ENCODE measurements at regions not wholly inside any gene's neighbourhood (a gene's known extent, or its start where the extent isn't known, plus 50 kb on each side); places are given as distances from the start of the nearest gene placed in this dataset.
A peak's percentile ranks its signal among the peaks of the same experiment; 100 is the strongest.

DNA sequence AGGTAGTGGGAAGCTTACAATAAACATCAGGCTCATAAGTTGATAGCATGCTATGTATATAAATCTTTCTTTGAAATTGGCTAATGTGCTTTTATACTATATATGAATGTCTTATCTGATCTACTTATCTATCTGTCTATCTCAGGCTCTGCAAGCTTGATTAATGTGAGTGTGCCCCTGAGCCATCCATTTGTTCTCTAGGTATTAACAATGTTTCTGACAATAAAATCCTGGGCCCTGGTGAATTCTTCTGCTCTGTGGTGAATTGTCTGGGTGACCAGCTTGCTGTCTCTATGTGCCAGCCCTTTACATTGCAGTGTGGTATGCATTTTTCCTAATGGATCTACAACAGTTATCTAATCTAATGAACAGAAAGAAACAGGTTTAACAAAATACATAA, 295.9 kb downstream of the HRH4 start:
- H3K4me3 ChIP-seq, result no peak overlapping the region
- intact Hi-C loops (cut with DNase I; ENCODE audit: low total_unique reads), result no loop called here
- no peak overlapping the region for H3K27ac ChIP-seq
- no peaks in the 10 kb centered on the region for H3K4me1 ChIP-seq
- no peaks in the 10 kb centered on the region for H3K27me3 ChIP-seq
- DNase-seq (ENCODE audit: low spot score in 2 of 2), result no peak
- TF ChIP-seq POLR2A (IDR thresholded peaks at IDR 0.05) (no peak), POLR2AphosphoS5 (IDR thresholded peaks at IDR 0.05) (no peak)
- TF ChIP-seq, protein P1, sequence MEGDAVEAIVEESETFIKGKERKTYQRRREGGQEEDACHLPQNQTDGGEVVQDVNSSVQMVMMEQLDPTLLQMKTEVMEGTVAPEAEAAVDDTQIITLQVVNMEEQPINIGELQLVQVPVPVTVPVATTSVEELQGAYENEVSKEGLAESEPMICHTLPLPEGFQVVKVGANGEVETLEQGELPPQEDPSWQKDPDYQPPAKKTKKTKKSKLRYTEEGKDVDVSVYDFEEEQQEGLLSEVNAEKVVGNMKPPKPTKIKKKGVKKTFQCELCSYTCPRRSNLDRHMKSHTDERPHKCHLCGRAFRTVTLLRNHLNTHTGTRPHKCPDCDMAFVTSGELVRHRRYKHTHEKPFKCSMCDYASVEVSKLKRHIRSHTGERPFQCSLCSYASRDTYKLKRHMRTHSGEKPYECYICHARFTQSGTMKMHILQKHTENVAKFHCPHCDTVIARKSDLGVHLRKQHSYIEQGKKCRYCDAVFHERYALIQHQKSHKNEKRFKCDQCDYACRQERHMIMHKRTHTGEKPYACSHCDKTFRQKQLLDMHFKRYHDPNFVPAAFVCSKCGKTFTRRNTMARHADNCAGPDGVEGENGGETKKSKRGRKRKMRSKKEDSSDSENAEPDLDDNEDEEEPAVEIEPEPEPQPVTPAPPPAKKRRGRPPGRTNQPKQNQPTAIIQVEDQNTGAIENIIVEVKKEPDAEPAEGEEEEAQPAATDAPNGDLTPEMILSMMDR (IDR thresholded peaks at IDR 0.05), result no peak
- no peaks in the 10 kb centered on the region for H3K36me3 ChIP-seq
- H3K9me3 ChIP-seq, result peaks cover 0 to under 1% of the 10 kb centered on the region in 2 donors

DNA sequence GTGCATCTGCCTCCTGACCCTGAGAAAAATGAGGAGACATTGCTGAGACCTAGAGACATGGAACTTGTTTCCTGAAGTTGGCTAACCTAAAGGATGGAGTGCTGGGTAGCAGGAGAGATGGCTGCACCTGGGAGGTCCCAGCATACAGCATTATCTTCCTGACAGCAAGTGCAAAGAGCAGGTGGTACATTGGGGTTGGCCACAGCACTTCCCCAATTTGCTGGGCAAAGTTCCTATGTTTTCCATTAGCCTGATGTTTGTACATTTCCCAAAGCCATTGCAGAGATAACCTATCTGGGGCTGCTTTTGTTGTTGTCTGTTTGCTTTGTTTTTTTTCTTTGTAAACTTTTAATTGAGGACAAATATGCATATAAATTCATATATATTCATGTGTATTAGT, 296.7 kb downstream of the HRH4 start:
- TF ChIP-seq POLR2A (IDR thresholded peaks at IDR 0.05) (no peak), POLR2AphosphoS5 (IDR thresholded peaks at IDR 0.05) (no peak)
- TF ChIP-seq, protein P1 (IDR thresholded peaks at IDR 0.05), result no peak
- Histone ChIP-seq H3K4me1 (no peaks in the 10 kb centered on the region), H3K36me3 (no peaks in the 10 kb centered on the region), H3K4me3 (no peak overlapping the region), H3K27ac (no peak overlapping the region), H3K27me3 (no peaks in the 10 kb centered on the region), H3K9me3 (peaks cover 0 to 4% of the 10 kb centered on the region in 2 donors)
- no peak for DNase-seq (ENCODE audit: low spot score in 2 of 2)
- intact Hi-C loops (cut with DNase I; ENCODE audit: low total_unique reads), result no loop called here

DNA sequence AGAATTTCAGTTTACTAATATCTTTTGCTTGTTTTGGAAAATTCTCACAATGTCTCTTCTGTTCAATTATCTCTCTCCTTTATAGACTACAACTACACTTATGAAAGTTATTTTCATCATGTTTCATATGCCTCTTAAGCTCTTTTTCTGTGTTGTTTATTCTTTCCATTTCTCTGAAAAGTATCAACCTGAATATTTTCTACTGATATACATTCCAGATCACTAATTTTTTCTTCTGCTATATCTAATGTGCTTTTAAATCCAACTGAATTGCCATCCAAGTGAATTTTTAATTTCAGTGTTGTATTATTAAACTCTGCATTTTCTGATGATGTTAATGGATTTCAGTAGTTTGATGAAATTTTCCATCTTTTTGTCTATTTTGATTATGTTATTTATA, 301.3 kb downstream of the HRH4 start:
- Histone ChIP-seq H3K4me1 (no peaks in the 10 kb centered on the region), H3K36me3 (no peaks in the 10 kb centered on the region), H3K27me3 (no peaks in the 10 kb centered on the region), H3K4me3 (no peak overlapping the region), H3K27ac (no peak overlapping the region), H3K9me3 (peaks cover 0 to 4% of the 10 kb centered on the region in 2 donors)
- no peak for DNase-seq (ENCODE audit: low spot score in 2 of 2)
- intact Hi-C loops (cut with DNase I; ENCODE audit: low total_unique reads), result no loop called here
- TF ChIP-seq POLR2A (IDR thresholded peaks at IDR 0.05), result no peak
- TF ChIP-seq, protein P1 (IDR thresholded peaks at IDR 0.05), result no peak
- no peak for TF ChIP-seq POLR2AphosphoS5 (IDR thresholded peaks at IDR 0.05)

DNA sequence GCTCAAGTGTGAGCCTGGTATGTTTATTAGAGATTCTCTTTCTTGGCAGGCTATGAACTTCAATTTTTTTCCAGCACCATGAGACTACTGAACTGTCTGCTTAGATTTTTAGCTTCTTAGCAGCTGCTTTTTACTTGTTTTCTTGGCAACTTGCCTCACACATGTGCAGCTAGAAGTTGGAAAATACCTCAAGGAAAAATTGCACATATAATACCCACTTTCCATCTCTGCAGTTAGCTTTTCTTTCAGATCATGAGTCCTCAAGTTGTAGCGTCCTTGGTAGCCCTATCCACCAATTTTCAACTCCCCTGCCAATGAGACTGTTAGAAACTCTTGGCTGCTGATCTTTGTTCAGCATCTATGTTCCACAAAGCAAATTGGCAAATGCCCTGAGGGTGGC, 302.1 kb downstream of the HRH4 start:
- Histone ChIP-seq H3K4me1 (no peaks in the 10 kb centered on the region), H3K36me3 (no peaks in the 10 kb centered on the region), H3K9me3 (peaks cover 0 to 4% of the 10 kb centered on the region in 2 donors), H3K4me3 (no peak overlapping the region), H3K27ac (peak overlapping the region; percentile 3 to 38), H3K27me3 (no peaks in the 10 kb centered on the region)
- intact Hi-C loops (cut with DNase I; ENCODE audit: low total_unique reads), result no loop called here
- TF ChIP-seq, protein P1 (IDR thresholded peaks at IDR 0.05), result no peak
- TF ChIP-seq POLR2A (IDR thresholded peaks at IDR 0.05) (no peak), POLR2AphosphoS5 (IDR thresholded peaks at IDR 0.05) (no peak)
- DNase-seq (ENCODE audit: low spot score in 2 of 2), result no peak

DNA sequence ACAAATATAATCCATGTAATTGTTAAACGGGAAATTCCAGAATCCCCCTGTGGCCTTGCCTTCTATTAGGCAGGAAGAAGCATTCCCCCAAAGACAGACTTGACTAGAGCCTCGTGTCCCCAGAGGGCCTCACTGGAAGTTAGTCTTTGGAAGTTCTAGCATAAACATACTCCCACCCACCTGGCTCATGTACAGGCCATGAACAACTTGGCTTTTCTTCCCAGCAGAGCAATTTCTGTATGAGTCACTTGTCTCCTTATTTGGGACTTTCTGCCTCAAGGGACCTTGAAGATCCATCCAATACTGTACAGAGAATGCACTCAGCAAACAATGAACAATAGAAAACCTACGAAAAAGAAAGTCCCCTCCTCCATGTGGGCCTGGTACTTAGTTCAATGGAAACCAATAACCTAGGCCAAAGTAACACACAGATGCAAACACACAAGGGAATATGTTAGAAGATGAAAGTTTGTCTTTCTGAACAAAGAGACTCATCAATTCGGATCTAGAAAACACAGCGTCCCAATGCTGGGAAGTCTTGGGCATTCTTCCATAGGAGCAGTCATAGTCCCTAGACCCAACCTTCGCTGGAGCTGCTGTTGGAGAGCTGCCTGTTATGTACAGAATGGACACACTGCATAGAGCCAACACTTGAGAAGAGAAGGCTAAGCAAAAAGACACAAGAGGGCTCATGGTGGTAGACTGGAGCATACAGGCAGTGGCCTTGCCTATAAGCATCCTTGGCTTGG, 303.5 kb downstream of the HRH4 start:
- Histone ChIP-seq H3K4me3 (no peak overlapping the region), H3K27me3 (no peaks in the 10 kb centered on the region), H3K9me3 (peaks cover 0 to 4% of the 10 kb centered on the region in 2 donors), H3K27ac (peak overlapping the region; percentile 43 to 85), H3K36me3 (no peaks in the 10 kb centered on the region), H3K4me1 (no peaks in the 10 kb centered on the region)
- intact Hi-C loops (cut with DNase I; ENCODE audit: low total_unique reads), result no loop called here
- TF ChIP-seq POLR2AphosphoS5 (IDR thresholded peaks at IDR 0.05) (peak in 1 of 3 donors; percentile 23), POLR2A (IDR thresholded peaks at IDR 0.05) (no peak)
- TF ChIP-seq, protein P1 (IDR thresholded peaks at IDR 0.05), result no peak
- peak in 1 of 2 donors; percentile 80 for DNase-seq (ENCODE audit: low spot score in 2 of 2)
